Mammary epithelial cell (primary cell): ENCODE measurements at regions not wholly inside any gene's neighbourhood (a gene's known extent, or its start where the extent isn't known, plus 50 kb on each side); places are given as distances from the start of the nearest gene placed in this dataset.

ENCODE experiments used
- EZH2 ChIP-seq: IDR thresholded peaks from 2 replicates; pipeline ENCODE4 v1.6.1; 2012; ENCODE audit warnings: low read length, inconsistent platforms, borderline replicate concordance
- TF ChIP-seq, protein P1 (sequence below), 2 donors: IDR thresholded peaks in 1 of 2; conservative IDR thresholded peaks in 1 of 2; 2 replicates each; pipeline ENCODE4 v1.5.1; 2011 to 2012; ENCODE audit warnings: inconsistent platforms in 2 of 2, low read length in 2 of 2, mild to moderate bottlenecking in 2 of 2, control low read depth in 1 of 2, low read depth in 1 of 2; ENCODE audit not compliant: insufficient read depth in 1 of 2; ENCODE audit errors: extremely low read depth in 1 of 2

DNA sequence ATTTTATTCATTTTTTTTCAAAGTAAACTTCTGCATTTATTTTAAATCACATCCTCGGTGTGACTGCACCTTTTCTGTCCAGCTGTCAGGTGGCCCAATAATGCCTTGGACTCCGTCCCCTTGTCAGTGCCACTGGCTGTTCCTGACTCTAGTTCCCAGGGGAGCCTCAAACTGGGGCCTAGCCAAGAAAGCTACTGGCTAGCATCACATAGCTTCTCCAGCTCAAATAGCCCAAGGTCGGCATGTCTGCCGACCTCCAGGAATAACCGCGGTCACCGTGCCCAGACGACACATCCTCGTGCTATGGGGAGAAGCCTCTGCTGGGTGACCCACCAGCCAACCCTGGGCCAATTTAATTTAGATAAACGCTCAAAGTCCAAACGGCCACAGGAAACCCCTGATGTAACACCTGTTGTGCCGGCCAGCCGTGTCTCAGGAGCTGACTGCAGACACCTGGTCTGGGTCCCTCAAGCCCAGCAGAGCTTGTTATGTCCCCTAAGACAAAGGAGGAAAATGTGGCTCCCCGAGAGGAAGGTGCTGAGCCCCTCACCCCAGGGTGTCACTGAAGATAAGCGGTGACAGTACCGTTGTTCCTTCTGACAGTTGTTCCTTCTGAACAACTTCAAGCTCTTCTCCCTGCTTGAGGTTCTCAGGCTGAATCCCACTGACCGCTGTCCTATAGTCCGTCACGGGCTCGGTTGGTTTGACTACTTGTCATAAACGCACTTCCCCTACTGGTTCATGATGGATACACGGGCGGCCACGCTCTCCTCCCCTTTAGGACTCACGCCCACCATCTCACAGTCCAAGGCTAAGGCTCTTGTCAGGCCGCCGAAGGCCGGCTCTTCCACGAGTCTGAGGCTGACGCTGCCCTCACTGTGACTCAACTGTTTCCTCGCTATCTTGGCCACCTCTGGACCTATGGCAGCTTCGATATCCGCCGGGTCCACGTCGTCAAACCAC, 126.2 kb downstream of the KLF13 start:
- TF ChIP-seq EZH2: no peak
- TF ChIP-seq, protein P1, sequence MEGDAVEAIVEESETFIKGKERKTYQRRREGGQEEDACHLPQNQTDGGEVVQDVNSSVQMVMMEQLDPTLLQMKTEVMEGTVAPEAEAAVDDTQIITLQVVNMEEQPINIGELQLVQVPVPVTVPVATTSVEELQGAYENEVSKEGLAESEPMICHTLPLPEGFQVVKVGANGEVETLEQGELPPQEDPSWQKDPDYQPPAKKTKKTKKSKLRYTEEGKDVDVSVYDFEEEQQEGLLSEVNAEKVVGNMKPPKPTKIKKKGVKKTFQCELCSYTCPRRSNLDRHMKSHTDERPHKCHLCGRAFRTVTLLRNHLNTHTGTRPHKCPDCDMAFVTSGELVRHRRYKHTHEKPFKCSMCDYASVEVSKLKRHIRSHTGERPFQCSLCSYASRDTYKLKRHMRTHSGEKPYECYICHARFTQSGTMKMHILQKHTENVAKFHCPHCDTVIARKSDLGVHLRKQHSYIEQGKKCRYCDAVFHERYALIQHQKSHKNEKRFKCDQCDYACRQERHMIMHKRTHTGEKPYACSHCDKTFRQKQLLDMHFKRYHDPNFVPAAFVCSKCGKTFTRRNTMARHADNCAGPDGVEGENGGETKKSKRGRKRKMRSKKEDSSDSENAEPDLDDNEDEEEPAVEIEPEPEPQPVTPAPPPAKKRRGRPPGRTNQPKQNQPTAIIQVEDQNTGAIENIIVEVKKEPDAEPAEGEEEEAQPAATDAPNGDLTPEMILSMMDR (conservative IDR thresholded peaks at IDR 0.05 in 1 of 2, IDR thresholded peaks at IDR 0.05 in 1 of 2; ENCODE audit: extremely low read depth in 1 of 2, insufficient read depth in 1 of 2, low read depth in 1 of 2, low read length in 2 of 2): no peak
